ENCODE measurements at regions not wholly inside any gene's neighbourhood (a gene's known extent, or its start where the extent isn't known, plus 50 kb on each side); places are given as distances from the start of the nearest gene placed in this dataset.
A peak's percentile ranks its signal among the peaks of the same experiment; 100 is the strongest.

GRCh38 chr12:24605916-24606315 lies 343.0 kb downstream of the BCAT1 start:
- DNase-seq (ENCODE audit: low read depth): no peak

GRCh38 chr12:24605466-24605865 lies 343.4 kb downstream of the BCAT1 start:
- peak; percentile 11 for DNase-seq (ENCODE audit: low read depth)

GRCh38 chr12:24603371-24603770 lies 345.5 kb downstream of the BCAT1 start:
- DNase-seq (ENCODE audit: low read depth): no peak

GRCh38 chr12:24600996-24601395 lies 347.9 kb downstream of the BCAT1 start:
- DNase-seq (ENCODE audit: low read depth): peak; percentile 81

GRCh38 chr12:24600551-24600950 lies 348.4 kb downstream of the BCAT1 start:
- DNase-seq (ENCODE audit: low read depth): no peak

GRCh38 chr12:24599736-24600135 lies 349.2 kb downstream of the BCAT1 start:
- no peak for DNase-seq (ENCODE audit: low read depth)

GRCh38 chr12:24597580-24597979 lies 351.3 kb downstream of the BCAT1 start:
- DNase-seq (ENCODE audit: low read depth): no peak

- DNase-seq (ENCODE audit: low read depth): peak; percentile 43
Observed at GRCh38 chr12:24596768-24597388, 352.0 kb downstream of the BCAT1 start.

GRCh38 chr12:24595652-24596235 lies 353.2 kb downstream of the BCAT1 start:
- peak; percentile 20 for DNase-seq (ENCODE audit: low read depth)

GRCh38 chr12:24591715-24592440 lies 357.0 kb downstream of the BCAT1 start:
- no peak for DNase-seq (ENCODE audit: low read depth)

GRCh38 chr12:24591079-24591626 lies 357.7 kb downstream of the BCAT1 start:
- no peak for DNase-seq (ENCODE audit: low read depth)

GRCh38 chr12:24586293-24586692 lies 362.6 kb downstream of the BCAT1 start:
- no peak for DNase-seq (ENCODE audit: low read depth)

GRCh38 chr12:24584032-24584675 lies 364.7 kb downstream of the BCAT1 start:
- no peak for DNase-seq (ENCODE audit: low read depth)

GRCh38 chr12:24582954-24583601 lies 365.8 kb downstream of the BCAT1 start:
- no peak for DNase-seq (ENCODE audit: low read depth)

GRCh38 chr12:24574538-24574937 lies 374.4 kb downstream of the BCAT1 start:
- no peak for DNase-seq (ENCODE audit: low read depth)

GRCh38 chr12:24573621-24574020 lies 375.3 kb downstream of the BCAT1 start:
- DNase-seq (ENCODE audit: low read depth): no peak

GRCh38 chr12:24565300-24565699 lies 383.6 kb downstream of the BCAT1 start:
- no peak for DNase-seq (ENCODE audit: low read depth)

- DNase-seq (ENCODE audit: low read depth): peak; percentile 37
Observed at GRCh38 chr12:24562771-24563431, 386.0 kb downstream of the BCAT1 start.

GRCh38 chr12:24561882-24562770 lies 386.8 kb downstream of the BCAT1 start:
- DNase-seq (ENCODE audit: low read depth): peak; percentile 64

- peak; percentile 24 for DNase-seq (ENCODE audit: low read depth)
Observed at GRCh38 chr12:24561411-24561871, 387.5 kb downstream of the BCAT1 start.

All from LHCN-M2 (cell line).